KG1 (cell line): ENCODE measurements at regions not wholly inside any gene's neighbourhood (a gene's known extent, or its start where the extent isn't known, plus 50 kb on each side); places are given as distances from the start of the nearest gene placed in this dataset.
"Not testable (repeated sequence)": the region's sequence is repeated elsewhere in the genome, so short reads cannot be mapped to it uniquely, and the experiment has no call there.

ENCODE experiments used
- DNase-seq: peaks from one replicate; lab custom pipeline; 2025; lab: John Stamatoyannopoulos, UW

DNA sequence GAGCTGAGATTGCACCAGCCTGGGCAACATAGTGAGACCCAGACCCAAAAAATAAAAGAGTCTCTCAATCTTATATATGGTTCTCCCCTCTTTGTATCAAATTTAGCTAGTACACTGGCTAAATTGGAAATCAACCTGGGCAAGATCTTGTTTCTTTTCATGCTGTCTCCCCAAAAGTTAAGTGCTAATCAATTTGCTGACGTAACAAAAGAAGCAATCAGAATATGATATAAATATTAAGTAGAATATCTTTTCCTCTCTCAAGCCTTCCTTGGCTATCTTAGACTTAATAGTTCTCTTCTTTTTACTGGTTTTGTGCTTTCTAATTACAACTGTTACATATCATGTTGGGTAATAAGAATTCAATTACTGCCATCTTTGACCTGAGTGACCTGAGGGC lies 258.9 kb downstream of the KCNRG start:
- DNase-seq = no peak

- DNase-seq = no peak
Observed at GRCh38 chr13:50275392-50276063, 260.3 kb downstream of the KCNRG start.

DNA sequence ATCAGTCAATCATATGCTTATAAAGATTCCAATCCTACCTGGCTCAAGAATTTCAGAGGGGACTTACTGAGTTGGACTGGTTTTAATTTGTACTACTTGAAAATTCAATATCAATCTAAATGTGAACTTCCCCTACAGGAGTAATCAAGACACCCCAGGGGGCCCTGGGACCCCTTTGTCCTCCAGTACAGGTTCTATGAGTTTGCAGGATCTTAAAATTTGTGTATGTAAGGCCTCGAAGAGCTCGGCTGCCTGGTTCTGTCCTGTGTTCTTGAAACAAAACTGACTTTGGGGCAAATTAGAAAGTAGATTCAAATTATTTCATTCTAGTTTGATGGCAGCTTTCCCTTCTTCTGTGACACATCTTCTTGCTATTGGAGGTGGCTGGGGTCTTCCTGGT lies 261.3 kb downstream of the KCNRG start:
- DNase-seq = no peak

DNA sequence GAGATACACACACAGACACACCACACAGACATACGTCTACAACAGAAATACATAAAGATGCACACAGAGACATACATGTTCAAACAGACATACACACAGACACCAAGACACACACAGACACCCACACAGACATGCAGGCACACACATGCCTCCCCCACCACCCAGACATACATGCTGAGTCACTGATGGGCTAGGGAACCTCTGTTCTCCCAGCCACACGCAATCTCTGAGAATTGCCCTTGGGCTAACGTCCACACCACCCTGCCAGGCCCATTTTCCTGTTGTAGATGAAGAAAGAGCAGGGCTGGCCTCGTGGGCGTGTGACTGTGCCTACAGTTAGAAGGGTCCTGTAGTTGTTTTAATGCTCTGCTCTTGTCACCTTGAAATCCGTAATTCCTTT lies 261.9 kb downstream of the KCNRG start:
- DNase-seq = no peak

GRCh38 chr13:50277906-50278305 lies 262.7 kb downstream of the KCNRG start:
- no peak for DNase-seq

DNA sequence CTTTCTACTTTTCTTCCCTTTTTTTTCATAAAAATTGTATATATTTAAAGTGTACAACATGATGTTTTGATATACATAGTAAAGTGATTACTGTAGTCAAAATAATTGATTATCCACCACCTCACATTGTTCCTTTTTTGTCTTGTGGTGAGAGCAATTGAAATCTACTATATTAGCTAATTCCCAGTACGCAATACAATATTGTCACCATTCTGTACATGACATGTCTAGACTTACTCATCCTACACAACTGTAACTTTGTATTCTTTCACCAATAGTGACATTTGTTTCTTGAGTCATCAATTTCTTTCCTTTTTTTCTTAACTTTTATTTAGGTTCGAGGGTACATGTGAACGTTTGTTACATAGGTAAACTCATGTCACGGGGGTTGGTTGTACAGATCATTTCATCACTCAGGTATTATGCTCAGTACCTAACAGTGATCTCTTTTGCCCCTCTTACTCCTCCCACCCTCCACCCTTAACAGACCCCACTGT lies 265.2 kb downstream of the KCNRG start:
- no peak for DNase-seq

DNA sequence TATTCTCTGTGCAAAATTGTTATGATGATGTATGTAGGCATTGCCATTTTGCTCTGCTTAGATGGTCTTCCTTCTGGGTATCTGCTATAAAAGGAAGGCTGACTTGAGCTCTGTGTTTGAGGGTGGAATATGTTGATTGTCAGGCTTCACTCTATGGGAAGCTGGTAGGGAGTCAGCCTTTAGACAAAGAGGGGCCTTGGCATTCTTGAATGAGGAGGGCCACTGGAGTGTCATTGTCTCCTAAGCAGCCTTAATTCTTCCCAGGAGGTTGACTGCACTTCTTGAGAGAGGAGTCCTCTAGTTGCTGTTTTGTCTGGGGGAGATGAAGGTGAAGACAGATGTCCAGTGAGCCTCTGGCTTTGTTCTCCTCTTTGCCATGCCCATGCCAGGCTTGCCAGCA lies 266.8 kb downstream of the KCNRG start:
- DNase-seq = no peak

DNA sequence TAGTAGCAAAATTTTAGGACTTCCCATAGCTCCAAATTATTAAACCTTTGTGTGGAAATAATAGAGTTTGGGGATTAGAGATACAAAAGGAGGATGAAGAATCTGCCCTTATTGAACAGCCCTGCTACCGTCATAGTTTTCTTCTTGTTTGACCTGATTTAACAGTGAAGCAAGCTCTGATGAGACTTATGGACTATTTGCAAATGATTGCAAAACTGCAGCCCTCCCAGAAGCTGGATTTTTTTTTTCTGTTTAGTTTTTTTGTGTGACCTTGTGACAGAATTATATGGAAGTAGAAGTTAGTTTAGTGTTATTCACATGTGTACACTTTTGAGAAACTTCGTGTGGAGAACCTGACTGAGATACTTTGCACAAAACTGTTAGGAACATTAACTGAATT lies 267.8 kb downstream of the KCNRG start:
- no peak for DNase-seq

DNA sequence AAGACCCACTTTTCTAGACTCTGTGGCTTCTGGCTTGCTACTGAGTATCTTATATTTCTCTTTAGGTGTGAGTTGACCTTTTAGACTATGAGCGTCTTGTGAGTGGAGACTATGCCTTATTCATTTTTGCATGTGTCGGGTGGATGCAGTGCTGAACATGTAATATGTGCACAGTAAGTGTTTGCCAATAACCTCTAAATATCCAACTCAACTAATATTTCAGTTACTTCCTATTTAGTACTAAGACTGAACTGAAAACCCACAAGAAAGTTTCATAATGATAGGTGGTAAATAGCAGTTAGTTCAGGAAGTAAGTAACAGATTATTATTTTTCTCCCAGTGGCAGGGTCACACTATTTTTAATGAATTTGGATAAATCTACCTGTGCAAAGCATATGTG lies 269.3 kb downstream of the KCNRG start:
- no peak for DNase-seq

DNA sequence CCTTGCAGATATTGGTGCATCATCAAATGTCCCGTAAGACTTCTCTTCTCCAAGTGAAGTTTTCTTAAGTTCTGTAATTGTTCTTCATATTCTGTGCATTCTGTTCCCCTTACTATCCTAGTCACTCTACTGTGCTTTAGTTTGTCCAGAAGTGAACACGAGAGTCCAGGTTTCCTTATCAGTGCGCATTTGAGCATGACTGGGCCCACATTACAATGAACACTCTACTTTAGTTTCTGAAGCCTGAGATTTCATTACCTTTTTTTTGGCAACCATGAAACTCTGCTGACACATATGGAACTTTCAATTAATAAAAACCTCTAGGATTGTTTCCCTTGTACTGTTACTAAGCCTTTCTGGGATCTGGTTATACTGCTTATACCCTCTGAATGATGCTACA lies 270.0 kb downstream of the KCNRG start:
- DNase-seq = no peak

DNA sequence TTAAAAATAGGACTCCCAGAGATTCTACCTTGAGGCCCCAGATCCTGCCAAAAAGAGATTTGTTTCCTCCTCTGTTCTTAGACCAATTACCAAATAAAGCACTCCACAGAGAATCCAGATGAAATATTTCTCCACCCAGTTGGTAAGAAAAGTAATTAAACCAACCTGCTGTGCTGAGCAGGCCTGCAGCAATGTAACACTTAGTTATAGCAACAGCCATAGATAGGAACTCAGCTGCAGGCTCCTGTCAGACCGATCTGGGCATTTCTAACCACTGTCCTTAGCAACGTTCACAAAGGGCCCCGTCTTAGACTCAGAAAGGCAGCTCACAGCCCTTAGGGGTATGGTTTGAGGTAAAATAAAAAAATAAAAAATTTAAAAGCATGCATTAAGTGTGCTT lies 271.1 kb downstream of the KCNRG start:
- no peak for DNase-seq

GRCh38 chr13:50290186-50290585 lies 274.9 kb downstream of the KCNRG start:
- DNase-seq = no peak

DNA sequence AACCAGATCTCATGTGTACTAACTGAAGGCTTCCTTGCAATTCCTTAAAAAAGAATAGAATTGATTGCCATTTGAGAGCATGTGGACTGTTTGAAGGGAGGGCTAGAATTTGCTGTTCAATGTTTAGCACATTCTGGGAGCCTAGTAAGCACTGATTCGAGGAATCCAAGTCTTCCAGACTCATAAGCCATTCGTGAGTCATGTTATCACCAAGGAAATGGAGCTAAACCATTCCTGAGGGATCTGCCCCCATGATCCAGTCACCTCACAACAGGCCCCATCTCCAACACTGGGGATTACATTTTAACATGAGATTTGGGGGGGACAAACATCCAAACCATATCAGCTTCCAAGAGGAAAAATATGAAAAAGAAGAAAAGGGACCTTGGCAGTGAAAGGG lies 276.4 kb downstream of the KCNRG start:
- DNase-seq = no peak

- DNase-seq = no peak
Observed at GRCh38 chr13:50292081-50292480, 276.8 kb downstream of the KCNRG start.

DNA sequence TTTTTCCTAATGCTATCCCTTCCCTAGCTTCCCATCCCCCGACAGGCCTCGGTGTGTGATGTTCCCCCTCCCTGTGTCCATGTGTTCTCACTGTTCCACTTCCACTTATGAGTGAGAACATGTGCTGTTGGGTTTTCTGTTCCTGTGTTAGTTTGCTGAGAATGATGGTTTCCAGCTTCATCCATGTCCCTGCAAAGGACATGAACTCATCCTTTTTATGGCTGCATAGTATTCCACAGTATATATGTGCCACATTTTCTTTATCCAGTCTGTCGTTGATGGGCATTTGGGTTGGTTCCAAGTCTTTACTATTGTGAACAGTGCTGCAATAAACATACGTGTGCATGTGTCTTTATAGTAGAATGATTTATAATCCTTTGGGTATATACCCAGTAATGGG lies 279.2 kb downstream of the KCNRG start:
- not testable (repeated sequence) for DNase-seq

GRCh38 chr13:50299546-50300249 lies 284.5 kb downstream of the KCNRG start:
- no peak for DNase-seq

DNA sequence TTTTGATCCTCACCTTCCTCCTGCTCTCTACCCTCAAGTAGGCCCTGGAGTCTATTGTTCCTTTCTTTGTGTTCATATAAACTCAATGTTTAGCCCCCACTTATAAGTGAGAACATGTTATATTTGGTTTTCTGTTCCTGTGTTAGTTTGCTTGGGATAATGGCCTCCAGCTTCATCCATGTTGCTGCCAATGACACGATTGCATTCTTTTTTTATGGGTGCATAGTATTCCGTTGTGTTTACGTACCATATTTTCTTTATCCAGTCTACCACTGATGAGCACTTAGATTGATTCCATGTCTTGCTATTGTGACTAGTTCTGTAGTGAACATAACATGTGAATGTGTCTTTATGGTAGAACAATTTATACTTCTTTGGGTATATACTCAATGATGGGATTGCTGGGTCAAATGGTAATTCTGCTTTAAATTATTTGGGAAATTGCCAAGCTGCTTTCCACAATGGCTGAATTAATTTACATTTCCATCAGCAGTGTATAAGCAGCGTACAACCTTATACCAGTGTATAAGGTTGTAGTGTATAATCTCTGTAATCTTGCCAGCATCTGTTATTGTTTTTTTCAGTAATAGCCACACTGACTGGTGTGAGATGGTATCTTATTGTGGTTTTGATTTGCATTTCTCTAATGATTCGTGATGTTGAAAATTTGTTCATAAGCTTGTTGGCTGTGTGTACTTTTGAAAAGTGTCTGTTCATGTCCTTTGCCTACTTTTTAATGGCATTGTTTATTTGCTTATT lies 288.9 kb downstream of the KCNRG start:
- DNase-seq = no peak

DNA sequence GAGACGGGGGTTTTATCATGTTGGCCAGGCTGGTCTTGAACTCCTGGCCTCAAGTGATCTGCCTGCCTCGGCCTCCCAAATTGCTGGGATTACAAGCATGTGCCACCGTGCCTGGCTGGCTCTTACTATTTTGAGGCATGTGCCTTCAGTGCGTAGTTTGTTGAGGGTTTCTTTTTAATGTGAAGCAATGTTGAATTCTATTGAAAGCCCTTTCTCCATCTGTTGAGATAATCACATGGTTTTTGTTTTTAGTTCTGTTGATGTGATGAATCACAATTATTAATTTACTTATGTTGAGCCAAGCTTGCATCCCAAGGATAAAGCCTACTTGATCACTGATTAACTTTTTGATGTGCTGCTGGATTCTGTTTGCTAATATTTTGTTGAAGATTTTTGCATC lies 290.9 kb downstream of the KCNRG start:
- DNase-seq = no peak

DNA sequence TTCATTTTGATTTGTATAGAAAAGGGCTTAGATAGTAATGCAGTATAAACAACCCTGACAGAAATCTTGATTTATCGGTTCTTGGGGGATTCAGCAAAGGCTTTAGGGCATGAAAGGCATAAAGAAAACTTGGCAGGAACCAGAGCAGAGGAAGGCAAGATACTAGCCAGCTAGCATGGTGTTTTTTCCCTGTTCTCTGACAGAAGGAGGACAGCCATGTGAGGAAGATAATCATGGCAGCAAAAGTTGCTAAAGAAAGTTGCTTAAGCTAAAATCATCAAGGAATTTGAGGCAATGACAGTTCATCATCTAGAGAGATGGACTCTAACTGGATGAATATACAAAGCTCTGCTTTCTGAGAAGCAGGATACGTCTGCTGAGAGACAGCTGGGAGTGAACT lies 294.1 kb downstream of the KCNRG start:
- no peak for DNase-seq

- no peak for DNase-seq
Observed at GRCh38 chr13:50309882-50310594, 294.8 kb downstream of the KCNRG start.

DNA sequence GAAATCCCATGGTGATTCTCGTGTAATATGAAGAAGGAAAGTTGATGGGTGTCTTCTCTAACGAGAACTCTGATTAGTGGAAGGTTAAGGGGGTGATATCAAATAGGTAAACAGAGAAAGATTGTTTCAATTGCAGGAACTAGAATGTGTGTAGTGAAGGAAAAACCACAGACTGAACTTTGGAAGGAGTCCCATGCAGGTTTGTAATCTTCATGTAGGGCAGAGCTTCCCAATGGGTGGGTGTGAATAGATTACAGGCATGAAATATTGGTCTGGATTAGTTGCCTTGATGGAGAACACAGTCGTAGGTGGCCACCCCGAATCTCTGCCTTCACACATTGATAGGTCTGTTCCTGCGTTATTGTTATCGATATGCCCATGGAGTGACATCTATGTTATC lies 295.5 kb downstream of the KCNRG start:
- no peak for DNase-seq

- DNase-seq = peak; percentile 7
Observed at GRCh38 chr13:50318887-50319286, 303.6 kb downstream of the KCNRG start.
